HG02798 (cell line): ENCODE measurements at regions not wholly inside any gene's neighbourhood (a gene's known extent, or its start where the extent isn't known, plus 50 kb on each side); places are given as distances from the start of the nearest gene placed in this dataset.
"Not testable (repeated sequence)": the region's sequence is repeated elsewhere in the genome, so short reads cannot be mapped to it uniquely, and the experiment has no call there.

Experiments used
- ATAC-seq: cut with Tn5 transposase; IDR thresholded peaks from one replicate; pipeline ENCODE4 v1.9.1; 2021; ENCODE audit warnings: mild to moderate bottlenecking; ENCODE audit not compliant: unreplicated experiment, poor library complexity

GRCh38 chr19:14286594-14286993 lies 80.6 kb upstream of the ADGRL1 start:
- not testable (repeated sequence) for ATAC-seq

GRCh38 chr19:14285726-14286125 lies 79.8 kb upstream of the ADGRL1 start:
- not testable (repeated sequence) for ATAC-seq

- peak; percentile 72 for ATAC-seq
Measured at GRCh38 chr19:14283813-14284520, 78.0 kb upstream of the ADGRL1 start.

- not testable (repeated sequence) for ATAC-seq
Measured at GRCh38 chr19:14279270-14279669, 73.3 kb upstream of the ADGRL1 start.

GRCh38 chr19:14277608-14278007 lies 71.6 kb upstream of the ADGRL1 start:
- ATAC-seq = no peak

- not testable (repeated sequence) for ATAC-seq
Measured at GRCh38 chr19:14275823-14276222, 69.9 kb upstream of the ADGRL1 start.

- ATAC-seq = no peak
Measured at GRCh38 chr19:14272623-14273022, 66.7 kb upstream of the ADGRL1 start.

- ATAC-seq = no peak
Measured at GRCh38 chr19:14271840-14272239, 65.9 kb upstream of the ADGRL1 start.

- not testable (repeated sequence) for ATAC-seq
Measured at GRCh38 chr19:14270557-14270956, 64.6 kb upstream of the ADGRL1 start.

- ATAC-seq = no peak
Measured at GRCh38 chr19:14267224-14267741, 61.3 kb upstream of the ADGRL1 start.

GRCh38 chr19:14266208-14266607 lies 60.2 kb upstream of the ADGRL1 start:
- ATAC-seq = not testable (repeated sequence)

GRCh38 chr19:14265290-14266036 lies 59.5 kb upstream of the ADGRL1 start:
- ATAC-seq = no peak

GRCh38 chr19:14255902-14256649 lies 50.1 kb upstream of the ADGRL1 start:
- ATAC-seq = not testable (repeated sequence)
